Neuron (in vitro differentiated cells): ENCODE measurements at regions not wholly inside any gene's neighbourhood (a gene's known extent, or its start where the extent isn't known, plus 50 kb on each side); places are given as distances from the start of the nearest gene placed in this dataset.

Source experiments
- H2AFZ ChIP-seq: one replicate; pipeline ENCODE4 v1.6.1; 2013; ENCODE audit warnings: low read depth, mild to moderate bottlenecking, inconsistent platforms, low read length, moderate library complexity
- H3K27me3 ChIP-seq: one replicate; pipeline ENCODE4 v1.6.1; 2013; ENCODE audit warnings: low read length; ENCODE audit not compliant: insufficient read depth
- H3K36me3 ChIP-seq: one replicate; pipeline ENCODE4 v1.6.1; 2013; ENCODE audit warnings: low read length; ENCODE audit not compliant: insufficient read depth
- H3K4me1 ChIP-seq: one replicate; pipeline ENCODE4 v1.6.1; 2013; ENCODE audit warnings: low read length; ENCODE audit not compliant: insufficient read depth
- H3K4me3 ChIP-seq: 2 replicates; pipeline ENCODE4 v1.5.1; 2013; ENCODE audit warnings: mild to moderate bottlenecking, low read length, moderate library complexity
- H3K9me3 ChIP-seq: one replicate; pipeline ENCODE4 v1.6.1; 2013; ENCODE audit warnings: low read length

GRCh38 chr13:40420160-40420740, 246.2 kb downstream of the FOXO1 start:
- no peaks in the 10 kb centered on the region for H3K36me3 ChIP-seq
- H2AFZ ChIP-seq, result no peak overlapping the region
- no peaks in the 10 kb centered on the region for H3K4me1 ChIP-seq
- no peaks in the 10 kb centered on the region for H3K9me3 ChIP-seq
- H3K4me3 ChIP-seq, result no peak overlapping the region
- no peaks in the 10 kb centered on the region for H3K27me3 ChIP-seq

- no peaks in the 10 kb centered on the region for H3K27me3 ChIP-seq
- H2AFZ ChIP-seq, result no peak overlapping the region
- no peaks in the 10 kb centered on the region for H3K4me1 ChIP-seq
- H3K4me3 ChIP-seq, result no peak overlapping the region
- H3K9me3 ChIP-seq, result no peaks in the 10 kb centered on the region
- no peaks in the 10 kb centered on the region for H3K36me3 ChIP-seq
Measured at GRCh38 chr13:40422588-40423235, 243.7 kb downstream of the FOXO1 start.

- H3K9me3 ChIP-seq, result no peaks in the 10 kb centered on the region
- no peaks in the 10 kb centered on the region for H3K36me3 ChIP-seq
- no peak overlapping the region for H2AFZ ChIP-seq
- H3K27me3 ChIP-seq, result no peaks in the 10 kb centered on the region
- H3K4me1 ChIP-seq, result peaks cover 6% of the 10 kb centered on the region
- no peak overlapping the region for H3K4me3 ChIP-seq
Measured at GRCh38 chr13:40428354-40428753, 238.1 kb downstream of the FOXO1 start.

GRCh38 chr13:40429706-40430545, 236.5 kb downstream of the FOXO1 start:
- peaks cover 7% of the 10 kb centered on the region for H3K9me3 ChIP-seq
- H3K4me1 ChIP-seq, result peaks cover 6% of the 10 kb centered on the region
- no peak overlapping the region for H2AFZ ChIP-seq
- H3K4me3 ChIP-seq, result no peak overlapping the region
- no peaks in the 10 kb centered on the region for H3K36me3 ChIP-seq
- no peaks in the 10 kb centered on the region for H3K27me3 ChIP-seq

- Histone ChIP-seq H3K36me3 (no peaks in the 10 kb centered on the region), H3K9me3 (peaks cover 7% of the 10 kb centered on the region), H2AFZ (no peak overlapping the region), H3K4me3 (no peak overlapping the region), H3K27me3 (no peaks in the 10 kb centered on the region), H3K4me1 (peaks cover 6% of the 10 kb centered on the region)
Measured at GRCh38 chr13:40432018-40432978, 234.1 kb downstream of the FOXO1 start.

- H3K9me3 ChIP-seq, result peaks cover 7% of the 10 kb centered on the region
- no peaks in the 10 kb centered on the region for H3K36me3 ChIP-seq
- no peaks in the 10 kb centered on the region for H3K27me3 ChIP-seq
- H3K4me3 ChIP-seq, result no peak overlapping the region
- H3K4me1 ChIP-seq, result peaks cover 11% of the 10 kb centered on the region
- no peak overlapping the region for H2AFZ ChIP-seq
Measured at GRCh38 chr13:40433001-40433400, 233.4 kb downstream of the FOXO1 start.

GRCh38 chr13:40433577-40433976, 232.9 kb downstream of the FOXO1 start:
- Histone ChIP-seq H3K4me1 (peaks cover 17% of the 10 kb centered on the region), H3K27me3 (no peaks in the 10 kb centered on the region), H3K36me3 (no peaks in the 10 kb centered on the region), H2AFZ (no peak overlapping the region), H3K4me3 (no peak overlapping the region), H3K9me3 (peaks cover 7% of the 10 kb centered on the region)

- Histone ChIP-seq H3K27me3 (no peaks in the 10 kb centered on the region), H3K9me3 (peaks cover 7% of the 10 kb centered on the region)
Measured at GRCh38 chr13:40434516-40435397, 231.7 kb downstream of the FOXO1 start.

GRCh38 chr13:40438022-40438680, 228.3 kb downstream of the FOXO1 start:
- Histone ChIP-seq H3K27me3 (no peaks in the 10 kb centered on the region), H3K4me1 (peaks cover 22% of the 10 kb centered on the region), H2AFZ (no peak overlapping the region), H3K9me3 (peaks cover 7% of the 10 kb centered on the region), H3K36me3 (no peaks in the 10 kb centered on the region), H3K4me3 (no peak overlapping the region)

More at GRCh38 chr13:40434516-40435397, 231.7 kb downstream of the FOXO1 start:
- Histone ChIP-seq H2AFZ (no peak overlapping the region), H3K4me3 (no peak overlapping the region), H3K36me3 (no peaks in the 10 kb centered on the region), H3K4me1 (peaks cover 21% of the 10 kb centered on the region)

GRCh38 chr13:40438999-40439797, 227.2 kb downstream of the FOXO1 start:
- H3K36me3 ChIP-seq, result no peaks in the 10 kb centered on the region

GRCh38 chr13:40439928-40440327, 226.5 kb downstream of the FOXO1 start:
- Histone ChIP-seq H3K9me3 (no peaks in the 10 kb centered on the region), H3K36me3 (no peaks in the 10 kb centered on the region), H3K4me1 (peaks cover 22% of the 10 kb centered on the region), H3K4me3 (no peak overlapping the region), H2AFZ (no peak overlapping the region), H3K27me3 (no peaks in the 10 kb centered on the region)

More at GRCh38 chr13:40438999-40439797, 227.2 kb downstream of the FOXO1 start:
- H2AFZ ChIP-seq, result no peak overlapping the region
- H3K4me3 ChIP-seq, result no peak overlapping the region
- peaks cover 22% of the 10 kb centered on the region for H3K4me1 ChIP-seq
- no peaks in the 10 kb centered on the region for H3K27me3 ChIP-seq
- H3K9me3 ChIP-seq, result peaks cover 2% of the 10 kb centered on the region
